Liver (tissue), 8 donors: ENCODE measurements at regions not wholly inside any gene's neighbourhood (a gene's known extent, or its start where the extent isn't known, plus 50 kb on each side); places are given as distances from the start of the nearest gene placed in this dataset.

Source experiments
- DNase-seq: peaks from one replicate; pipeline ENCODE4 v3.0.0-alpha.2; 2017; ENCODE audit warnings: low spot score
- H3K27ac ChIP-seq, 2 donors: one replicate each; pipeline ENCODE4 v1.7.0; 2013; ENCODE audit warnings: inconsistent platforms in 2 of 2, low read length in 2 of 2, control low read depth in 1 of 2, low read depth in 1 of 2, mild to moderate bottlenecking in 1 of 2
- H3K27me3 ChIP-seq, 4 donors: one replicate each; pipeline versions ENCODE4 v1.6.1 to v1.7.0; 2013; ENCODE audit warnings: low read length in 3 of 4, inconsistent platforms in 1 of 4, mild to moderate bottlenecking in 1 of 4, moderate library complexity in 1 of 4; ENCODE audit not compliant: control insufficient read depth in 4 of 4, insufficient read depth in 4 of 4
- H3K36me3 ChIP-seq, 4 donors: one replicate each; pipeline versions ENCODE4 v1.6.1 to v1.7.0; 2013; ENCODE audit warnings: low read length in 3 of 4, mild to moderate bottlenecking in 3 of 4, low read depth in 1 of 4, moderate library complexity in 1 of 4; ENCODE audit not compliant: control insufficient read depth in 4 of 4, insufficient read depth in 3 of 4
- H3K4me1 ChIP-seq, 4 donors: one replicate each; pipeline versions ENCODE4 v1.6.1 to v1.7.0; 2013; ENCODE audit warnings: low read length in 3 of 4, mild to moderate bottlenecking in 3 of 4, moderate library complexity in 1 of 4; ENCODE audit not compliant: control insufficient read depth in 4 of 4, insufficient read depth in 4 of 4
- H3K4me3 ChIP-seq, 3 donors: one replicate each; pipeline versions ENCODE4 v1.6.1 to v1.7.0; 2013; ENCODE audit warnings: low read length in 3 of 3, control low read depth in 1 of 3, low read depth in 1 of 3, mild to moderate bottlenecking in 1 of 3
- H3K9ac ChIP-seq, 2 donors: one replicate each; pipeline ENCODE4 v1.7.0; 2013; ENCODE audit warnings: low read length in 2 of 2, mild to moderate bottlenecking in 2 of 2, moderate library complexity in 2 of 2, control low read depth in 1 of 2, low read depth in 1 of 2
- H3K9me3 ChIP-seq, 4 donors: one replicate each; pipeline versions ENCODE4 v1.6.1 to v1.7.0; 2013; ENCODE audit warnings: low read length in 3 of 4; ENCODE audit not compliant: control insufficient read depth in 4 of 4
- ATF3 ChIP-seq: IDR thresholded peaks from 2 replicates; pipeline ENCODE4 v1.6.1; 2016; ENCODE audit warnings: antibody characterized with exemption
- EGR1 ChIP-seq, 2 donors: IDR thresholded peaks; 2 replicates each; pipeline ENCODE4 v1.6.1; 2016 to 2018; ENCODE audit warnings: antibody characterized with exemption in 2 of 2, low read depth in 2 of 2
- FOXA1 ChIP-seq: IDR thresholded peaks from 2 replicates; pipeline ENCODE4 v1.6.1; 2016; ENCODE audit warnings: antibody characterized with exemption
- FOXA2 ChIP-seq: IDR thresholded peaks from 2 replicates; pipeline ENCODE4 v1.6.1; 2016; ENCODE audit warnings: antibody characterized with exemption
- GABPA ChIP-seq, 2 donors: IDR thresholded peaks in 1 of 2; conservative IDR thresholded peaks in 1 of 2; 2 replicates each; pipeline ENCODE4 v1.6.1; 2016; ENCODE audit warnings: antibody characterized with exemption in 2 of 2, mild to moderate bottlenecking in 1 of 2, moderate library complexity in 1 of 2
- HNF4A ChIP-seq, 2 donors: conservative IDR thresholded peaks; 2 replicates each; pipeline ENCODE4 v1.6.1; 2016; ENCODE audit warnings: antibody characterized with exemption in 2 of 2, mild to moderate bottlenecking in 2 of 2
- HNF4G ChIP-seq: IDR thresholded peaks from 2 replicates; pipeline ENCODE4 v1.6.1; 2016; ENCODE audit warnings: antibody characterized with exemption
- MAX ChIP-seq: IDR thresholded peaks from 2 replicates; pipeline ENCODE4 v1.6.1; 2016; ENCODE audit warnings: antibody characterized with exemption
- NR2F2 ChIP-seq: IDR thresholded peaks from 2 replicates; pipeline ENCODE4 v1.6.1; 2016; ENCODE audit warnings: antibody characterized with exemption
- RAD21 ChIP-seq, 2 donors: IDR thresholded peaks; 2 replicates each; pipeline ENCODE4 v1.6.1; 2016; ENCODE audit warnings: antibody characterized with exemption in 2 of 2, mild to moderate bottlenecking in 2 of 2
- RXRA ChIP-seq, 2 donors: IDR thresholded peaks; 2 replicates each; pipeline ENCODE4 v1.6.1; 2017 to 2018; ENCODE audit warnings: antibody characterized with exemption in 2 of 2, mild to moderate bottlenecking in 1 of 2
- SP1 ChIP-seq: IDR thresholded peaks from 2 replicates; pipeline ENCODE4 v1.6.1; 2018; ENCODE audit warnings: antibody characterized with exemption, mild to moderate bottlenecking
- TAF1 ChIP-seq: conservative IDR thresholded peaks from 2 replicates; pipeline ENCODE4 v1.6.1; 2016; ENCODE audit warnings: antibody characterized with exemption, mild to moderate bottlenecking
- YY1 ChIP-seq: IDR thresholded peaks from 2 replicates; pipeline ENCODE4 v1.6.1; 2016; ENCODE audit warnings: antibody characterized with exemption, mild to moderate bottlenecking
- WGBS: extraction: QIAGEN DNeasy Blood & Tissue Kit; methylation state at CpG from one replicate; pipeline ENCODE4 v1.1.7; 2013; 5-methylcytosine and 5-hydroxymethylcytosine counted together
- TF ChIP-seq, protein P1 (sequence below): IDR thresholded peaks from 2 replicates; pipeline ENCODE4 v1.6.1; 2016; ENCODE audit warnings: antibody characterized with exemption
- TF ChIP-seq, protein P2 (sequence below): fragments of 150-350 bp; IDR thresholded peaks from 2 replicates; pipeline ENCODE4 v1.5.1; 2017; ENCODE audit warnings: improper control_type of control experiment, low read depth, low read length; ENCODE audit not compliant: missing input control
- donor health status: healthy.
- donor health status: healthy.
- donor health status: healthy.
- donor health status: healthy.
- donor health status: healthy.

GRCh38 chr2:235201756-235202155 is 249.9 kb downstream of the SH3BP4 start:
- H3K9me3 ChIP-seq, result peaks cover 0 to 3% (median 0%) of the 10 kb centered on the region in 4 donors
- no peak overlapping the region for H3K4me3 ChIP-seq
- peaks cover 0 to 6% (median 0%) of the 10 kb centered on the region in 4 donors for H3K27me3 ChIP-seq
- no peak overlapping the region for H3K9ac ChIP-seq
- H3K4me1 ChIP-seq, result no peaks in the 10 kb centered on the region
- no peaks in the 10 kb centered on the region for H3K36me3 ChIP-seq
- WGBS, result 83% methylated on average over 12 of the region's 12 CpGs
- H3K27ac ChIP-seq, result no peak overlapping the region
- TF ChIP-seq TAF1, result no peak
- TF ChIP-seq, protein P1, sequence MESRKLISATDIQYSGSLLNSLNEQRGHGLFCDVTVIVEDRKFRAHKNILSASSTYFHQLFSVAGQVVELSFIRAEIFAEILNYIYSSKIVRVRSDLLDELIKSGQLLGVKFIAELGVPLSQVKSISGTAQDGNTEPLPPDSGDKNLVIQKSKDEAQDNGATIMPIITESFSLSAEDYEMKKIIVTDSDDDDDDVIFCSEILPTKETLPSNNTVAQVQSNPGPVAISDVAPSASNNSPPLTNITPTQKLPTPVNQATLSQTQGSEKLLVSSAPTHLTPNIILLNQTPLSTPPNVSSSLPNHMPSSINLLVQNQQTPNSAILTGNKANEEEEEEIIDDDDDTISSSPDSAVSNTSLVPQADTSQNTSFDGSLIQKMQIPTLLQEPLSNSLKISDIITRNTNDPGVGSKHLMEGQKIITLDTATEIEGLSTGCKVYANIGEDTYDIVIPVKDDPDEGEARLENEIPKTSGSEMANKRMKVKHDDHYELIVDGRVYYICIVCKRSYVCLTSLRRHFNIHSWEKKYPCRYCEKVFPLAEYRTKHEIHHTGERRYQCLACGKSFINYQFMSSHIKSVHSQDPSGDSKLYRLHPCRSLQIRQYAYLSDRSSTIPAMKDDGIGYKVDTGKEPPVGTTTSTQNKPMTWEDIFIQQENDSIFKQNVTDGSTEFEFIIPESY, result no peak
- TF ChIP-seq HNF4A (conservative IDR thresholded peaks at IDR 0.05), result no peak
- no peak for TF ChIP-seq RXRA (IDR thresholded peaks at IDR 0.05)
- TF ChIP-seq YY1, result no peak
- no peak for DNase-seq

GRCh38 chr2:235204948-235205347 is 253.1 kb downstream of the SH3BP4 start:
- H3K4me1 ChIP-seq, result no peaks in the 10 kb centered on the region
- DNase-seq, result no peak
- no peak overlapping the region for H3K4me3 ChIP-seq
- 81% methylated on average over 5 of the region's 5 CpGs for WGBS
- H3K27ac ChIP-seq, result no peak overlapping the region
- peaks cover 0 to 3% (median 0%) of the 10 kb centered on the region in 4 donors for H3K9me3 ChIP-seq
- H3K9ac ChIP-seq, result no peak overlapping the region
- TF ChIP-seq YY1 (no peak), HNF4G (no peak), ATF3 (no peak), NR2F2 (no peak), RAD21 (IDR thresholded peaks at IDR 0.05) (no peak), SP1 (no peak), HNF4A (conservative IDR thresholded peaks at IDR 0.05) (no peak), TAF1 (no peak)
- TF ChIP-seq, protein P2, sequence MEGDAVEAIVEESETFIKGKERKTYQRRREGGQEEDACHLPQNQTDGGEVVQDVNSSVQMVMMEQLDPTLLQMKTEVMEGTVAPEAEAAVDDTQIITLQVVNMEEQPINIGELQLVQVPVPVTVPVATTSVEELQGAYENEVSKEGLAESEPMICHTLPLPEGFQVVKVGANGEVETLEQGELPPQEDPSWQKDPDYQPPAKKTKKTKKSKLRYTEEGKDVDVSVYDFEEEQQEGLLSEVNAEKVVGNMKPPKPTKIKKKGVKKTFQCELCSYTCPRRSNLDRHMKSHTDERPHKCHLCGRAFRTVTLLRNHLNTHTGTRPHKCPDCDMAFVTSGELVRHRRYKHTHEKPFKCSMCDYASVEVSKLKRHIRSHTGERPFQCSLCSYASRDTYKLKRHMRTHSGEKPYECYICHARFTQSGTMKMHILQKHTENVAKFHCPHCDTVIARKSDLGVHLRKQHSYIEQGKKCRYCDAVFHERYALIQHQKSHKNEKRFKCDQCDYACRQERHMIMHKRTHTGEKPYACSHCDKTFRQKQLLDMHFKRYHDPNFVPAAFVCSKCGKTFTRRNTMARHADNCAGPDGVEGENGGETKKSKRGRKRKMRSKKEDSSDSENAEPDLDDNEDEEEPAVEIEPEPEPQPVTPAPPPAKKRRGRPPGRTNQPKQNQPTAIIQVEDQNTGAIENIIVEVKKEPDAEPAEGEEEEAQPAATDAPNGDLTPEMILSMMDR, result no peak
- no peaks in the 10 kb centered on the region for H3K36me3 ChIP-seq
- peaks cover 0 to 6% (median 1%) of the 10 kb centered on the region in 4 donors for H3K27me3 ChIP-seq

DNA sequence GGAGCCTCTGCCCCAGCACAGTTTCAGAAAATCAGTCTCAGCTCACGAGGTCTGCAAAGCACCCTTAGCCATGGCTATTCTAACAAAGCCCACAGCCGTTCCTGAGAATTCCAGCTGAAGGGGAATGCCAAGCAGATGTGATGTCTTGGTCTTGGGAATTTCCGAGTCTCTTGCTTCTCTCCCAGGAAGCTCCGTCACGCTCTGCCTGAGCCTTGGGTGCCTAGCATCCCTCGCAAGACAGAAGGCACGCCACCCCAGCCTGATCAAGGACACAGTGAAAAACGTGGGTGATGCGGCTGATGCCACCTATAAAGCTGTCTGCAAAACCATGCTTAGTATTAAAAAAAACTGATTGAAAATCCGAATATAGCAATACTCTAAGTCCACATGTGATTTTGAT is 254.6 kb downstream of the SH3BP4 start:
- peaks cover 0 to 3% (median 0%) of the 10 kb centered on the region in 4 donors for H3K9me3 ChIP-seq
- no peak overlapping the region for H3K27ac ChIP-seq
- H3K36me3 ChIP-seq, result no peaks in the 10 kb centered on the region
- peaks cover 0 to 3% (median 1%) of the 10 kb centered on the region in 4 donors for H3K27me3 ChIP-seq
- H3K4me3 ChIP-seq, result no peak overlapping the region
- H3K9ac ChIP-seq, result no peak overlapping the region
- DNase-seq, result no peak
- WGBS, result 68% methylated on average over 10 of the region's 10 CpGs
- H3K4me1 ChIP-seq, result no peaks in the 10 kb centered on the region
- no peak for TF ChIP-seq EGR1 (IDR thresholded peaks at IDR 0.05; ENCODE audit: low read depth in 2 of 2)
- no peak for TF ChIP-seq FOXA2
- no peak for TF ChIP-seq GABPA (IDR thresholded peaks at IDR 0.05 in 1 of 2, conservative IDR thresholded peaks at IDR 0.05 in 1 of 2)
- TF ChIP-seq HNF4G, result no peak
- TF ChIP-seq NR2F2, result no peak
- no peak for TF ChIP-seq SP1
- TF ChIP-seq ATF3, result no peak
- TF ChIP-seq, protein P2, result no peak
- TF ChIP-seq RAD21 (IDR thresholded peaks at IDR 0.05), result no peak
- no peak for TF ChIP-seq MAX
- no peak for TF ChIP-seq FOXA1
